Pulmonary artery endothelial cell (primary cell): ENCODE measurements at regions not wholly inside any gene's neighbourhood (a gene's known extent, or its start where the extent isn't known, plus 50 kb on each side); places are given as distances from the start of the nearest gene placed in this dataset.
"Not testable (repeated sequence)": the region's sequence is repeated elsewhere in the genome, so short reads cannot be mapped to it uniquely, and the experiment has no call there.

Experiments
- DNase-seq: peaks from one replicate; pipeline ENCODE4 v3.0.0-alpha.2; 2011; ENCODE audit warnings: low read depth, low spot score

- DNase-seq, result no peak
Measured at GRCh38 chr2:18988631-18989232, 369.7 kb downstream of the OSR1 start.

DNA sequence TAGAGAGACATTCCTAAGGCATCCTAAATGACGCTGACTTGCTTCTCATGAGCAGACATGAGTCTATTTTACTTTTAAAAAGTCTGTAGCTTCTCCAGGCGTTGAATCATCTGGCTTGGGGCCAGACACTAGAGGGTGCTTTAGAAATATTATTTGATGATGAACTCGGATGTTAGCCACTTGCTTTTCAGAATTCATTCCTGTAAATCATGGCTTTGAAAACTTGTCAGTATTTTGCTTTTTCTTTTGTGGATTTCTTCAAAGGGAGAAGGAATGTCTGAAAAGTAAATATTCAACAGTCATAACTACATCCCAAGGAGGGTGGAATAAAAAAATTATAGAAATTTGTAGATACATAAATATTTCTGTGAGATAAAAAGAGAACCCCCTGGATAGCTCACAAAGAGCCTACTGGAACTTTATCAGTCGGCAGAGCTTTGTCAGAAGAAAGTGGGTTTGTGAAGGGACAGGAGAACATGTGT lies 370.8 kb downstream of the OSR1 start:
- no peak for DNase-seq

DNA sequence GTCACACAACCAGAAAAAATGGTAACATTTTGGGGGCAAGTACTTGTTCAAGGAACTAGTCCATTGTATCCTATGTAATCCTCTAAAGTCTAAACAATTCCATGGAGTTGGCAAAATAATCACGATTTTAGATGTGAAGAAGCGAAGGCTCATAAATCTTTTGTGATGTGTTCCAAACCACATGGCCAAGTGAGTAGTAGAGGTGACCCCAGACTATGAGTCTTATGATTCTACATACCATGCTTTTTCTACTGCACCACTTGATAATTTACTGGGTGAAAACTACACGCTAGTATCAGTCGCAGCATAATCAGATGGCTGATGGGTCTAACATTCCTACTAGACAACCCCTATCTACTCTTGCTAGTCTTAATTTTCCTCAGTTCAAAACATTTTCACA lies 371.4 kb downstream of the OSR1 start:
- DNase-seq, result no peak

GRCh38 chr2:18986046-18986445 lies 372.4 kb downstream of the OSR1 start:
- no peak for DNase-seq

GRCh38 chr2:18980786-18981430 lies 377.5 kb downstream of the OSR1 start:
- no peak for DNase-seq

DNA sequence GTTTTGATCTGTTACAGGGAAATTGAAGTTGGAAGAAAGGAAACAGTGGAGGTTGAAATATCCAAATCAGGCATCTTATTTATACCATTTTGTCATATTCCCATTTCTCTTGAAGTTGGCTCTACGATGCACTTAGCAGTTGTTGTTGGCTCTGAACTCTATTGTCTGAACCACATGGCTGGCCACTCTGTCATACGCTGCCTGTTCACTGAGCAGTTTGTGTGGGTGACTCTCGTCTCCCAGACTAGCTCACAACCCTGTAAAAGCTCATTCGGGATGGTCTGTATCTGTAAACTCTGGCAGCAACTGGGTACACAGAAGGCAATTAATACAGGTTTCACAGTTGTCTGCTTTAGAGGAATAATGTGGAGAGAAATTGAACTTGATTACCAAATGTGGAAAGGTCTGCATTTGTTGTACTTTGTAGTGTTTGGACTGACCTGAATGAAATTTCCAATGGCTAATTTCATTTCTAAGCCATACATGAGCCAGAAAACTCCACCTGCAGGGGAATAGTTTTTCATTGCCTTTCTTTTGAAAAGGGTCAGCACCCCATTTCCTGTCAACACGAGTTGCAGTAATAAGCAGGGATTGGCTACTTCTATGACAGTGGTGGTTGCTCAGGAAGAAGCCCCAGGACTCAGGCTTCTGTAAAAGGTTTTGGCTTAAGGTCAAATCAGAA lies 378.2 kb downstream of the OSR1 start:
- DNase-seq, result no peak

DNA sequence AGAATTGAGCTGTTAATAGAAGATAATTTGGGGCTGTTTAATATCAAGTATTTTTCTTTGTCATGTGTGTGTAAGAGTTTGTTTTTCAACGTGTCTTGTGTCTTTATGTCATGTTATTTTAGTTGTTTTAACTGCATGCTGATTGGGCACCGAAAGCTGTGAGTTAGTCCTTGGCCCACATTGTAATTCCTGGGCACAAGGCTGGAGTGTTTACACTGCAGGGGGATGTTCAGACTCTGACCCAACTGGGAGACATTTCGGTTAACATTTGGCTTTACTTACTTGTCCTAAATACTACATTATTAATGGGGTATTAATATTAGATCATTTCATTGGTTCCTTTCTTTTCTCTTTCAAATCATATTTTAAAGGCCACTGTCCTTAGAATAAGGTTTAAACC lies 381.0 kb downstream of the OSR1 start:
- DNase-seq, result no peak

GRCh38 chr2:18976168-18976961 lies 382.1 kb downstream of the OSR1 start:
- DNase-seq, result no peak

DNA sequence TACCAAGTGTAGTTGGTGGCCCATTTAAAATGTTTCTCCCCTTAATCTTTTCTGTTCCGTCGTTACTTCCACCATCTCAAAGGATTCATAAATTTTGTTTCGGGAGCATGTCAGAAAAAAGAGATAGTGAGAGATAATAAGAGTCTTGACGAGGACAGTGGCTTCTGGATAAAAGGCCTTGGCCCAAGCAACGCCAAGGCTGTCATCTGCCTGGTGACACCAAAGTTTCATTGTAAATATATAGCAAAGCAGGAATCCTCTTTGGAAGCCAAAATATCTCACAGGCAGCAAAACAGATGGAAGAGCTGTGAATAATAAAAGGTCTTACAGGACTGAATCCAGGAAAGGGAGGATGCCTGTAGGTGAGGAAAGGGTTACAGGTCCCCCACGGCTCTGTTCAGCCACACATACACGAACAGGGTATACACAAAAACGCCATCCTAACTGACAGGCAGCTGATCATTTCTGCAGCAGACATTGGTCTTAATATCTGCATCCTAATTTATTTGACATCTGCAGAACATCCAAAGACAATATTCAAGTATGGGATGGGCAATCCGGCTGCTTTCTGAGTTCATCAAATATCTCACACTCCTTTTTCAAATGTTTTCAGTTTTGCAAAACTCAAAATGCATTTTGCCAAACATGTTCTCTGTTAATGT lies 382.8 kb downstream of the OSR1 start:
- no peak for DNase-seq

DNA sequence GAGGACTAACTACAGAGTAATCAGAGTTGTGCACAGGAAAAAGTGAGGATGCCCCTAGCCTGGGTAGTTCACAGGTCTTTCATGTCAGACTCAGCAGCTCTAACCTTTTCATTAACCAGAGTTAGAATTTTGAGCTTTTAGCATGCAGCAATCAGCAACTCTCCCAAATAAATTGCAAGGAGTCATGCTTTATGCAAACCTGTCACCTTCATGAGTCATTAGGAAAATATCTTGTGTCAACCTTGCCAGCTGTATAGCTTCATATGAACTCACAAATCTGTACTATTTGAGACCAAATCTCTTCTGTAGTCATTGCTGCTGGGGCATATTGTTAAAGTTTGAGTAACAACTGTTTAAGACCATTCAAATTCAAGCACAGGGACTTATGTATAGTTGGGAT lies 382.3 kb upstream of the NT5C1B start:
- DNase-seq, result no peak

- no peak for DNase-seq
Measured at GRCh38 chr2:18971069-18971378, 381.7 kb upstream of the NT5C1B start.

- DNase-seq, result no peak
Measured at GRCh38 chr2:18966131-18966530, 376.8 kb upstream of the NT5C1B start.

- DNase-seq, result not testable (repeated sequence)
Measured at GRCh38 chr2:18963739-18964256, 374.4 kb upstream of the NT5C1B start.

DNA sequence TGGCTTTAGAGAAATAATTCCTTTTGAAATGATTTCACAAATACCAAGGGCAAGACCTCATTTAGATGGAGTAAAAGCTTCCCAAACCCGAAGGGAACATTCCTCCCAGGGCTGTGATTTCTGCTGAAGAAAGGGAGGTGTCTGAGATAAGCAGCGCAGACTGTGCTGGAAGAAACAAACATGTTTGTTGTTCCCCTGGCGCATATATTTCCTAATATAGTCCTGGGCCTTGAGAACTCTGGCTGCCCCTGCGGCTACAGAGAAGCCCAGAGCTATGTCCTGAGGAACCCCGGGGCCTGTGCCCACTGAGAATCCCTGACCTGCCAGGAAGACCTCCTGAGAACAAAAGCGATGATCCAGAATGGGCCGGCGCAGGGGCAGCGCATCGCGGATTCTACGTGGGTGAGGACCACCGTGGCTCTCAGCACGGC lies 372.6 kb upstream of the NT5C1B start:
- DNase-seq, result no peak

- no peak for DNase-seq
Measured at GRCh38 chr2:18959952-18960717, 370.8 kb upstream of the NT5C1B start.

GRCh38 chr2:18959200-18959599 lies 369.8 kb upstream of the NT5C1B start:
- DNase-seq, result no peak

DNA sequence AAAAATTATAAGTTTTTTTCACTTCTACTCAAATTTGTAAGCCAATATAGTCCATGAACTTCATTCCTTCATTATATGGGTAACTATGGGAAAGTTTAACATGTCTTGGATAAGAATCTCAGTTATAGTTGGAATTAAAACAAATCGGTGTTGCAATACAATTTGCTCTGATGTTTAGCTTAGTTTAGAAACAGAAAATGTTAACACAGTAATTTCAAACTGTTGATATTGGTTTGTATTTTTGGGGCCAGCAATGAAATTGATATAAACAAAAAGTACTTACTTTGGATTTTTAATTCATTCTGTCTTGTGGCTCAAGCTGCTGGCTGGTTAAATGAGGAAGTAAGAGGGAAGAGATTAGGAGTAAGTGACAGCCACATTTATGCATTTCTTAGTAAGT lies 368.5 kb upstream of the NT5C1B start:
- DNase-seq, result no peak

- DNase-seq, result no peak
Measured at GRCh38 chr2:18950361-18950851, 361.0 kb upstream of the NT5C1B start.

DNA sequence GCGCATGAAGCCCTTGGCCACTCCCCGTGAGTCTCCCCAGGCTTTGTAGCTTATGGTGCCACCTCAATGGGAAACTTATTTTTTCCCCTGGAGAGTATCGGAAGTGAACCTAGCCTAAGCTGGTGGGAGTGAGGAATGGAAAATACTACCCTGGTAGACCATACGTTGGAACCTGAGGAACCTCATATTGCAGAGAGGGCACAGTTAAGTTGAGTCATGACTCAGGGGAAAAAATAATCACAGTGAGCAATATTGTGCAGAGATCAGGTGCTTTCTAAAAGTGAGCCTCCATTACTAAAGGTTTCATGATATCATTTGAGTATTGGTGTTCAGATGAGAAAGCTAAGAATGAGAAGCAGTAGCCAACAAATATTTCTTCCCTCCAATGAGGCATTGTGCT lies 360.5 kb upstream of the NT5C1B start:
- DNase-seq, result no peak

DNA sequence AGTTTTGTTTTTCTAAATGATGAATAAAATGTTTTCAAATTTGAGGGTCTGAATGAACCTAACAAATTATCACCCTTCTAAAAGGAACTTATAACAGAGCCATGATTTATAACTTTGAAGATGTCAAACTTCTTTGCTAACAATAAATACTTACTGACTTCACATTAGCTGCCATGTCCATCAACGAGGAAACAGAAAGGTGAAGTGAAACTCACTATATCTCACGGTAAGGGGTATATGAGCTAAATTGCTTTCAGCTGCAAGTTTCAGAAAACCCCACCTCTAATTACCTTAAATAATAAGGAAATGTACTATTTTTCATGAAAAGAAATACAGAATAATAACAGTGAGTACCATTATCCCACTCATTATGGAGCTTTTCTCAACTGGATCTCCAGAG lies 350.8 kb upstream of the NT5C1B start:
- no peak for DNase-seq
